Neural cell (in vitro differentiated cells): ENCODE measurements at regions not wholly inside any gene's neighbourhood (a gene's known extent, or its start where the extent isn't known, plus 50 kb on each side); places are given as distances from the start of the nearest gene placed in this dataset.

Experiments
- H2AFZ ChIP-seq: fragments of 200-600, 300-800 bp; sonication (generic), shearing (Covaris generic); 2 replicates; pipeline ENCODE4 v1.6.0; 2014; ENCODE audit warnings: low read depth, mild to moderate bottlenecking, antibody characterized with exemption, low read length, moderate library complexity
- H3F3A ChIP-seq: fragments of 200-600 bp; shearing (Covaris generic); 2 replicates; pipeline ENCODE4 v1.6.1; 2016; ENCODE audit warnings: mild to moderate bottlenecking, moderate library complexity, mixed read lengths, antibody characterized with exemption, low read length; ENCODE audit not compliant: insufficient read depth, poor library complexity, severe bottlenecking
- H3K27ac ChIP-seq: fragments of 200-600, 300-800 bp; sonication (generic), shearing (Covaris generic); 2 replicates; pipeline ENCODE4 v1.5.1; 2014; ENCODE audit warnings: mild to moderate bottlenecking, low read length, moderate library complexity
- H3K27me3 ChIP-seq: fragments of 300-800, 200-600 bp; sonication (generic), shearing (Covaris generic); 2 replicates; pipeline ENCODE4 v1.6.0; 2014; ENCODE audit warnings: mild to moderate bottlenecking, low read depth, low read length, moderate library complexity; ENCODE audit not compliant: insufficient read depth
- H3K36me3 ChIP-seq: fragments of 300-800, 200-600 bp; sonication (generic), shearing (Covaris generic); 2 replicates; pipeline ENCODE4 v1.5.1; 2014; ENCODE audit warnings: mild to moderate bottlenecking, antibody characterized with exemption, low read length, moderate library complexity; ENCODE audit not compliant: insufficient read depth
- H3K4me2 ChIP-seq: fragments of 300-800, 200-600 bp; sonication (generic), shearing (Covaris generic); 2 replicates; pipeline ENCODE4 v1.6.0; 2014; ENCODE audit warnings: mild to moderate bottlenecking, low read length
- H3K4me3 ChIP-seq: fragments of 300-800, 200-600 bp; sonication (generic), shearing (Covaris generic); 2 replicates; pipeline ENCODE4 v1.5.1; 2014; ENCODE audit warnings: mild to moderate bottlenecking, low read length, moderate library complexity
- H3K79me2 ChIP-seq: fragments of 200-600 bp; shearing (Covaris generic); replicated peaks from 2 replicates; pipeline ENCODE4 v1.6.0; 2014; ENCODE audit warnings: mild to moderate bottlenecking, low read length, moderate library complexity; ENCODE audit not compliant: insufficient read depth
- H3K9ac ChIP-seq: fragments of 300-800, 200-600 bp; sonication (generic), shearing (Covaris generic); 2 replicates; pipeline ENCODE4 v1.6.1; 2016; ENCODE audit warnings: mild to moderate bottlenecking, low read length, mixed read lengths
- H3K9me2 ChIP-seq: fragments of 200-600 bp; shearing (Covaris generic); 2 replicates; pipeline ENCODE4 v1.6.1; 2016; ENCODE audit warnings: mild to moderate bottlenecking, low read length, mixed read lengths; ENCODE audit not compliant: insufficient read depth
- H3K9me3 ChIP-seq: fragments of 200-600, 300-800 bp; sonication (generic), shearing (Covaris generic); 2 replicates; pipeline ENCODE4 v1.6.1; 2016; ENCODE audit warnings: mild to moderate bottlenecking, mixed run types, low read length, moderate library complexity, mixed read lengths
- H4K20me1 ChIP-seq: fragments of 200-600 bp; shearing (Covaris generic); 2 replicates; pipeline ENCODE4 v1.6.1; 2016; ENCODE audit warnings: mild to moderate bottlenecking, mixed run types; ENCODE audit not compliant: insufficient read depth
- CTCF ChIP-seq: fragments of 450-650 bp; IDR thresholded peaks from 2 replicates; pipeline ENCODE4 v1.5.1; 2014; ENCODE audit warnings: antibody characterized with exemption, mild to moderate bottlenecking, moderate library complexity; ENCODE audit not compliant: poor library complexity, severe bottlenecking
- EP300 ChIP-seq: fragments of 450-650 bp; conservative IDR thresholded peaks from 2 replicates; pipeline ENCODE4 v1.6.1; 2014; ENCODE audit warnings: antibody characterized with exemption, mild to moderate bottlenecking, moderate library complexity; ENCODE audit not compliant: poor library complexity, severe bottlenecking
- EZH2 ChIP-seq: fragments of 200-600, 300-800 bp; shearing (Covaris generic), sonication (generic); IDR thresholded peaks from 2 replicates; pipeline ENCODE4 v1.6.1; 2014; ENCODE audit warnings: antibody characterized with exemption, low read length, borderline replicate concordance, mild to moderate bottlenecking; ENCODE audit not compliant: insufficient read depth, poor library complexity, severe bottlenecking
- MXI1 ChIP-seq: fragments of 450-650 bp; conservative IDR thresholded peaks from 2 replicates; pipeline ENCODE4 v1.6.1; 2014; ENCODE audit warnings: antibody characterized with exemption, mild to moderate bottlenecking; ENCODE audit not compliant: poor library complexity, severe bottlenecking
- POLR2AphosphoS5 ChIP-seq: IDR thresholded peaks from 2 replicates; pipeline ENCODE4 v1.6.1; 2012
- RAD21 ChIP-seq: fragments of 450-650 bp; conservative IDR thresholded peaks from 2 replicates; pipeline ENCODE4 v1.6.1; 2014; ENCODE audit warnings: antibody characterized with exemption, mild to moderate bottlenecking, moderate library complexity
- SMC3 ChIP-seq: fragments of 450-650 bp; conservative IDR thresholded peaks from 2 replicates; pipeline ENCODE4 v1.6.1; 2014; ENCODE audit warnings: antibody characterized with exemption, mild to moderate bottlenecking, moderate library complexity; ENCODE audit not compliant: poor library complexity
- TAF1 ChIP-seq: IDR thresholded peaks from 2 replicates; pipeline ENCODE4 v1.6.1; 2012; ENCODE audit warnings: low read depth
- TF ChIP-seq, protein P1 (sequence below): IDR thresholded peaks from 2 replicates; pipeline ENCODE4 v1.6.1; 2012; ENCODE audit warnings: borderline replicate concordance

- H3K4me2 ChIP-seq = no peak overlapping the region
- no peak overlapping the region for H2AFZ ChIP-seq
- H3K9me2 ChIP-seq = no peaks in the 10 kb centered on the region
- H3K27me3 ChIP-seq = no peaks in the 10 kb centered on the region
- H3K36me3 ChIP-seq = no peaks in the 10 kb centered on the region
- H3K79me2 ChIP-seq = no peaks in the 10 kb centered on the region
- H3F3A ChIP-seq = no peaks in the 10 kb centered on the region
- no peak overlapping the region for H3K9ac ChIP-seq
- no peak for TF ChIP-seq SMC3
- TF ChIP-seq EZH2 = no peak
- no peak for TF ChIP-seq MXI1
- no peak for TF ChIP-seq POLR2AphosphoS5
- TF ChIP-seq TAF1 = no peak
- no peak for TF ChIP-seq EP300
- TF ChIP-seq RAD21 = no peak
- TF ChIP-seq CTCF = no peak
- TF ChIP-seq, protein P1, sequence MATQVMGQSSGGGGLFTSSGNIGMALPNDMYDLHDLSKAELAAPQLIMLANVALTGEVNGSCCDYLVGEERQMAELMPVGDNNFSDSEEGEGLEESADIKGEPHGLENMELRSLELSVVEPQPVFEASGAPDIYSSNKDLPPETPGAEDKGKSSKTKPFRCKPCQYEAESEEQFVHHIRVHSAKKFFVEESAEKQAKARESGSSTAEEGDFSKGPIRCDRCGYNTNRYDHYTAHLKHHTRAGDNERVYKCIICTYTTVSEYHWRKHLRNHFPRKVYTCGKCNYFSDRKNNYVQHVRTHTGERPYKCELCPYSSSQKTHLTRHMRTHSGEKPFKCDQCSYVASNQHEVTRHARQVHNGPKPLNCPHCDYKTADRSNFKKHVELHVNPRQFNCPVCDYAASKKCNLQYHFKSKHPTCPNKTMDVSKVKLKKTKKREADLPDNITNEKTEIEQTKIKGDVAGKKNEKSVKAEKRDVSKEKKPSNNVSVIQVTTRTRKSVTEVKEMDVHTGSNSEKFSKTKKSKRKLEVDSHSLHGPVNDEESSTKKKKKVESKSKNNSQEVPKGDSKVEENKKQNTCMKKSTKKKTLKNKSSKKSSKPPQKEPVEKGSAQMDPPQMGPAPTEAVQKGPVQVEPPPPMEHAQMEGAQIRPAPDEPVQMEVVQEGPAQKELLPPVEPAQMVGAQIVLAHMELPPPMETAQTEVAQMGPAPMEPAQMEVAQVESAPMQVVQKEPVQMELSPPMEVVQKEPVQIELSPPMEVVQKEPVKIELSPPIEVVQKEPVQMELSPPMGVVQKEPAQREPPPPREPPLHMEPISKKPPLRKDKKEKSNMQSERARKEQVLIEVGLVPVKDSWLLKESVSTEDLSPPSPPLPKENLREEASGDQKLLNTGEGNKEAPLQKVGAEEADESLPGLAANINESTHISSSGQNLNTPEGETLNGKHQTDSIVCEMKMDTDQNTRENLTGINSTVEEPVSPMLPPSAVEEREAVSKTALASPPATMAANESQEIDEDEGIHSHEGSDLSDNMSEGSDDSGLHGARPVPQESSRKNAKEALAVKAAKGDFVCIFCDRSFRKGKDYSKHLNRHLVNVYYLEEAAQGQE = no peak
- H3K27ac ChIP-seq = no peak overlapping the region
- H4K20me1 ChIP-seq = no peaks in the 10 kb centered on the region
- no peaks in the 10 kb centered on the region for H3K9me3 ChIP-seq
- H3K4me3 ChIP-seq = no peak overlapping the region
Observed at GRCh38 chr5:54769746-54770145, 215.6 kb downstream of the ESM1 start.

DNA sequence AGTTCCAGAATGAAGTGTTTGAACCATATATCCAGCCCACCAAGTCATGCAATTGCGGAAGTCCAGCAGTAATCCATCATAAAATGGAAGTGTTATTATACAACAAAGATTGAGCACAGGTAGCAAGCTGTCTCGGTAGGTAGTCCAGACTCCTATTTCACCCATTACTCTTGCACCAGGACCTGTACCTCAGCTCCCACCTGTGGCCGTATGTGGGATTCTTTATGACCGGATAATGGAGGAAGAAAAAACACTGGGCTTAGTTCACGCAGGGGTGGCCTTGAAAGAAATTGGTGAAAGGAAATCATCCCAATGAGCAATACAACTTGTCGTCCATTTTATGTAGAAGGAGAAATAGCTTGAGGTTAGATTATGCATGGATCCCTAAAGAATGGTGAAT is 216.3 kb downstream of the ESM1 start:
- Histone ChIP-seq H3K27me3 (no peaks in the 10 kb centered on the region), H3K79me2 (no peaks in the 10 kb centered on the region), H3K4me2 (no peak overlapping the region), H4K20me1 (no peaks in the 10 kb centered on the region), H3K27ac (no peak overlapping the region), H3F3A (no peaks in the 10 kb centered on the region), H3K9me3 (no peaks in the 10 kb centered on the region), H3K9ac (no peak overlapping the region), H3K36me3 (no peaks in the 10 kb centered on the region), H2AFZ (no peak overlapping the region), H3K9me2 (no peaks in the 10 kb centered on the region), H3K4me3 (no peak overlapping the region)
- TF ChIP-seq RAD21 (no peak), EP300 (no peak), EZH2 (no peak), TAF1 (no peak), POLR2AphosphoS5 (no peak), MXI1 (no peak), SMC3 (no peak), CTCF (no peak)
- TF ChIP-seq, protein P1 = no peak
